GM13976 (cell line): ENCODE measurements at regions not wholly inside any gene's neighbourhood (a gene's known extent, or its start where the extent isn't known, plus 50 kb on each side); places are given as distances from the start of the nearest gene placed in this dataset.

Source experiments
- DNase-seq: peaks from one replicate; pipeline ENCODE4 v3.0.0; 2012; ENCODE audit warnings: low spot score
- in situ Hi-C: fragments of 300-500 bp; cut with MboI; formaldehyde crosslinking; loops from one replicate; pipeline ENCODE4 v1.12.0; 2022; ENCODE audit warnings: low sequenced_read_pairs, mixed read lengths, inconsistent platforms; ENCODE audit not compliant: unreplicated experiment
- TF ChIP-seq, protein P1 (sequence below): IDR thresholded peaks from 2 replicates; pipeline ENCODE4 v1.5.1; 2012; ENCODE audit warnings: borderline replicate concordance, mild to moderate bottlenecking; ENCODE audit not compliant: insufficient read depth; ENCODE audit errors: extremely low read depth, missing control alignments, control extremely low read depth

GRCh38 chr17:69876757-69877156 is 198.3 kb upstream of the KCNJ16 start:
- in situ Hi-C loops, result no loop called here
- TF ChIP-seq, protein P1, sequence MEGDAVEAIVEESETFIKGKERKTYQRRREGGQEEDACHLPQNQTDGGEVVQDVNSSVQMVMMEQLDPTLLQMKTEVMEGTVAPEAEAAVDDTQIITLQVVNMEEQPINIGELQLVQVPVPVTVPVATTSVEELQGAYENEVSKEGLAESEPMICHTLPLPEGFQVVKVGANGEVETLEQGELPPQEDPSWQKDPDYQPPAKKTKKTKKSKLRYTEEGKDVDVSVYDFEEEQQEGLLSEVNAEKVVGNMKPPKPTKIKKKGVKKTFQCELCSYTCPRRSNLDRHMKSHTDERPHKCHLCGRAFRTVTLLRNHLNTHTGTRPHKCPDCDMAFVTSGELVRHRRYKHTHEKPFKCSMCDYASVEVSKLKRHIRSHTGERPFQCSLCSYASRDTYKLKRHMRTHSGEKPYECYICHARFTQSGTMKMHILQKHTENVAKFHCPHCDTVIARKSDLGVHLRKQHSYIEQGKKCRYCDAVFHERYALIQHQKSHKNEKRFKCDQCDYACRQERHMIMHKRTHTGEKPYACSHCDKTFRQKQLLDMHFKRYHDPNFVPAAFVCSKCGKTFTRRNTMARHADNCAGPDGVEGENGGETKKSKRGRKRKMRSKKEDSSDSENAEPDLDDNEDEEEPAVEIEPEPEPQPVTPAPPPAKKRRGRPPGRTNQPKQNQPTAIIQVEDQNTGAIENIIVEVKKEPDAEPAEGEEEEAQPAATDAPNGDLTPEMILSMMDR, result no peak
- no peak for DNase-seq

DNA sequence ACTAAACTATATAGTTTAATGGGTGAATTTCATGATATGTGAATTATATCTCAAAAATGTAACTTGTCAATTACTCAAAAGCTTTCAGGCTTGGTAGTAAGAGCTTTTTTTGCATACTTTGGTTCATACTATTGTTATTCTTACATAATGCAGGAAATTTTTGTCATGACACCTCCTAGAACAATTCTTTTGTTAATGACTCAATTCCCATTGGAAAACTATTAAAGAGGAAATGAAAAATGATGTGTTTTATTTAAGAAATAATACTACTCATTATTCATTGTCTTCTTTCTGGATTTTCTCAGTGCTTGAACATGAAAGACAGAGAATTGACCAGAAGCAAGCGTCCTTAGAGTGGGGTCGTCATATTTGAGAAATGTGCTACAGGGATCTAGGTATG is 196.4 kb upstream of the KCNJ16 start:
- TF ChIP-seq, protein P1, result no peak
- in situ Hi-C loops, result no loop called here
- DNase-seq, result no peak

DNA sequence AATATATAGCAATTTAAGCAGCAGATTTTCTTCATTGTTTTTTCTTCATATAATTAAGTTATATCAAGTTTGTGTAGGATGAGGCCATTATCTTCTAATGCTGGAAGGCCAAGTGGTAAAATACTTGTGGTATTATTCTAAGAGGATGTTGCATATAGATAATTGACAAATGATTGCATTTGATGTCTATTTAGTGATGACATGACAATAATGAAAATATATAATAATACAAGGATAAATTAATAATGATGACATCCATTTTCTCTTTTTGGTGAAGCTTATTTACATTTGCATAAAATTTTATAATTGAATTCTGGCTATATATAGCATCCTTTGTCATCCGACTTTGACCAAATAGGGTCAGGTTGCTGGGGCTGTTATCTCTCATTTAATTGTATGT is 195.4 kb upstream of the KCNJ16 start:
- TF ChIP-seq, protein P1, result no peak
- no peak for DNase-seq
- in situ Hi-C loops, result no loop called here

DNA sequence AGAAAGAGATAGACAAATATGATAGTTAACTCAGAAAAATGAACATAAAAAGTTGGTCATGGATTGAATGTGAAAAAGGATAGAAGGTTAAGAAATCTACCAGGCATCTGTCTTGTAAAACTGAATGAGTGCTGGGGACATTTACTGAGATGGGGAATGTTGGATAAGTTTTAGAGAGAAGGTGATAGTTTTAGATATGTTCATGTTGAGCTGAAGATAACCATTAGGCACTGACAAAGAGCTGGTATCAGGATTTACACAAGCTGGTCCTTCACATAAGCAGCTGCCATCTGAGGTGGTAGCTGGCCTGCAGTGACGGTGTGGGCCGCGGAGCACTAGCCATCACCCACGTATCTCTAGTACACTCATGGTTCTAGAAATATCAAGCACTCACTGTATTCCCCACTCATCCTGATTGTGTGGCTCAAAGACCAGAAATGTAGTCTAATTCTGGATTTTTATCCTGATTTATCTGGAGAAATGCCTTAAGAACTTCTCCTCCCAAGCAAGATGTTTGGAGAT is 194.4 kb upstream of the KCNJ16 start:
- in situ Hi-C loops, result no loop called here
- TF ChIP-seq, protein P1, result no peak
- DNase-seq, result no peak

DNA sequence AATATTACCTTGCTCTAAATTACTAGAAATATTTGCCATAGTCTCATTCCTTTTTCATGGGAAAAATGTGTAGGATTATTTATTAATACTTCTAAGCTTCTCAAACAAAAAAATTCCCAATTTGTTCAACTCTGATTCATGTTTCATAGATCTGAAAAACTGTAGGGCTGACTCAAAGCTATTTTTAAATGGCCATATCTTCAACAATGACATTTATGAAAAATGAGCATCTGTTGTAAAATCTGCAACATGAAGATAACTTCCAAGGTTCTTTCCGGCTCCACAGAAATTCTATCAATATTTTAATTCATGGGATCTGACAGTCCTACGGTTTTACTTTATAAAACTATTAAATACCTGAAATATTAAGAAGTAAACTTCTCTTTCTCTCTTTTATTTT is 192.7 kb upstream of the KCNJ16 start:
- TF ChIP-seq, protein P1, result no peak
- DNase-seq, result no peak
- in situ Hi-C loops, result no loop called here

- no peak for DNase-seq
- in situ Hi-C loops, result no loop called here
- TF ChIP-seq, protein P1, result no peak
Observed at GRCh38 chr17:69883120-69883519, 191.9 kb upstream of the KCNJ16 start.

- no peak for DNase-seq
- TF ChIP-seq, protein P1, result no peak
- in situ Hi-C loops, result no loop called here
Observed at GRCh38 chr17:69884356-69884755, 190.7 kb upstream of the KCNJ16 start.
